ENCODE measurements at regions not wholly inside any gene's neighbourhood (a gene's known extent, or its start where the extent isn't known, plus 50 kb on each side); places are given as distances from the start of the nearest gene placed in this dataset.
"Not testable (repeated sequence)": the region's sequence is repeated elsewhere in the genome, so short reads cannot be mapped to it uniquely, and the experiment has no call there.

DNA sequence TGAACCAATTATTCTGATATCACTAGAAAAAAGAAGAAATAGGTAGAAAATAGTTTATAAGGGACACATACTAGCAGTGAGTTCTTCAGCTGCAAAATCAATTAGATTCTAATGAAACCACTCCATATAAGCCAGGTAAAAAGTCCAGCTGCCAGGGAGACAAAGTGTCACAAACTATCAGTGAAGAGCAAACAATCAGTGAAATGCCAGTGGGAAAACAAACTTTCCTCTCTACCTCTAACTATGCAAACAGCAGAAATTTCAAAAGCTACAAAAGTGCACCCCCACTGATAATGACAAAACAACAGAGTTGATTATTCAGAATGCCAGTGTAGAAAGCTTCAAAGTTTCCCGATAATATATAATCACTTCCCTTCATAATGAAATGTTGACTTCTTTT, 637.2 kb upstream of the ITGA1 start:
- Histone ChIP-seq H4K91ac (ENCODE audit: insufficient read depth, low read depth, low read length) (no peak overlapping the region), H3K14ac (replicated peaks; ENCODE audit: low read depth, low read length) (no peak overlapping the region), H3K9me1 (ENCODE audit: insufficient read depth, low read length) (no peaks in the 10 kb centered on the region), H4K8ac (ENCODE audit: low read depth in 2 of 2, low read length in 2 of 2) (no peak overlapping the region), H2AK5ac (ENCODE audit: low read depth, low read length) (no peak overlapping the region), H3K9ac (ENCODE audit: low read depth, low read length) (no peak overlapping the region), H3K23ac (ENCODE audit: low read depth, low read length) (no peak overlapping the region), H3K4ac (ENCODE audit: low read depth, low read length) (no peak overlapping the region), H2AK9ac (replicated peaks; ENCODE audit: low read depth, low read length, poor library complexity) (no peak overlapping the region), H3K27ac (ENCODE audit: insufficient read depth, low read length) (no peak overlapping the region), H2BK15ac (ENCODE audit: low read depth, low read length) (no peak overlapping the region), H3K4me3 (ENCODE audit: insufficient read depth, low read depth, low read length) (no peak overlapping the region), H3K18ac (ENCODE audit: low read depth, low read length) (no peak overlapping the region), H3K9me3 (ENCODE audit: control insufficient read depth, insufficient read depth, low read length) (no peaks in the 10 kb centered on the region), H3K4me2 (ENCODE audit: low read depth, low read length) (no peak overlapping the region), H3K27me3 (ENCODE audit: control insufficient read depth, insufficient read depth, low read length) (no peaks in the 10 kb centered on the region), H4K5ac (ENCODE audit: low read depth, low read length) (no peak overlapping the region), H2AFZ (replicated peaks; ENCODE audit: low read length, poor library complexity) (no peak overlapping the region), H3K36me3 (ENCODE audit: control insufficient read depth, insufficient read depth, low read length) (no peaks in the 10 kb centered on the region), H2BK5ac (ENCODE audit: low read depth, low read length, poor library complexity, severe bottlenecking) (no peak overlapping the region), H3K56ac (ENCODE audit: extremely low read depth, insufficient read depth, low read length) (no peak overlapping the region), H3K79me1 (ENCODE audit: low read depth in 1 of 2, low read length in 2 of 2) (no peaks in the 10 kb centered on the region), H2BK120ac (ENCODE audit: low read depth, low read length) (no peak overlapping the region), H4K20me1 (ENCODE audit: insufficient read depth, low read length) (no peaks in the 10 kb centered on the region), H2BK20ac (ENCODE audit: low read depth, low read length) (no peak overlapping the region), H3K4me1 (ENCODE audit: control insufficient read depth, insufficient read depth, low read length) (no peaks in the 10 kb centered on the region)
- intact Hi-C loops (cut with micrococcal nuclease) = no loop called here
- TF ChIP-seq MAFK (IDR thresholded peaks at IDR 0.05; ENCODE audit: low read depth, low read length) = no peak
- TF ChIP-seq BHLHE40 (IDR thresholded peaks at IDR 0.05; ENCODE audit: low read depth, low read length) = no peak
- no peak for TF ChIP-seq FOS (IDR thresholded peaks at IDR 0.05; ENCODE audit: low read depth, low read length)
- no peak for TF ChIP-seq MXI1 (IDR thresholded peaks at IDR 0.05; ENCODE audit: borderline replicate concordance, low read depth, low read length)
- no peak for TF ChIP-seq RFX5 (IDR thresholded peaks at IDR 0.05; ENCODE audit: low read depth, low read length)
- TF ChIP-seq CEBPB (IDR thresholded peaks at IDR 0.05; ENCODE audit: low read depth, low read length) = no peak
- no peak for TF ChIP-seq POLR2A (IDR thresholded peaks at IDR 0.05; ENCODE audit: low read depth, low read length)
- TF ChIP-seq MAZ (IDR thresholded peaks at IDR 0.05; ENCODE audit: borderline replicate concordance, low read depth, low read length) = no peak
- TF ChIP-seq NFE2L2 (IDR thresholded peaks at IDR 0.05; ENCODE audit: low read depth, low read length) = no peak
- no peak for TF ChIP-seq CHD1 (IDR thresholded peaks at IDR 0.05; ENCODE audit: low read depth, low read length)
- no peak for TF ChIP-seq RCOR1 (IDR thresholded peaks at IDR 0.05; ENCODE audit: insufficient replicate concordance, low read length)
- WGBS, 2 experiments (ENCODE audit: extremely low coverage in 2 of 2, insufficient read length in 1 of 2) = no CpG with 5 or more reads among the region's 1 CpG
- no TSS peak for BruUV-seq (replicated peaks)
- ATAC-seq (ENCODE audit: low read depth) = no peak
- in situ Hi-C loops (cut with MboI; ENCODE audit: low sequenced_read_pairs) = no loop called here
- ChIA-PET POLR2A (ENCODE audit: unreplicated experiment) (interaction anchor here (0.6 kb wide), 1 partner anchor 122 kb away, joined by 4 read pairs; no protein-coding TSS in a partner anchor), CTCF (interaction anchor here (1.1 to 1.5 kb wide), 2 partner anchors 11 to 30 kb away, joined by 3 read pairs; no protein-coding TSS in a partner anchor)
- dilution Hi-C loops (cut with HindIII; ENCODE audit: low sequenced_read_pairs, unreplicated experiment) = no loop called here
- no peak for DNase-seq

DNA sequence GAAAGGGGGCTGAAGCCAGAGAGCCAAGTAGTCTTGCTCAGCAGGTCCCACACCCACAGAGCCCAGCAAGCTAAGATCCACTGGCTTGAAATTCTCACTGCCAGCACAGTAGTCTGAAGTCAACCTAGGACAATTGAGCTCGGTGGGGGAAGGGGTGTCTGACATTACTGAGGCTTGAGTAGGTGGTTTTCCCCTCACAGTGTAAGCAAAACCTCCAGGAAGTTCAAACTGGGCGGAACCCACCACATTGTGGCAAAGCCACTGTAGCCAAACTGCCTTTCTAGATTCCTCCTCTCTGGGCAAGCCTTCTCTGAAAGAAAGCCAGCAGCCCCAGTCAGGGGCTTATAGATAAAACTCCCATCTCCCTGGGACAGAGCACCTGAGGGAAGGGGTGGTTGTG, 630.9 kb upstream of the ITGA1 start:
- H3K9ac ChIP-seq (ENCODE audit: low read depth, low read length); H3K4me3 ChIP-seq (ENCODE audit: insufficient read depth, low read depth, low read length); BruUV-seq (replicated peaks); CTCF ChIA-PET; H3K9me1 ChIP-seq (ENCODE audit: insufficient read depth, low read length); H2BK5ac ChIP-seq (ENCODE audit: low read depth, low read length, poor library complexity, severe bottlenecking); H3K79me1 ChIP-seq (ENCODE audit: low read depth in 1 of 2, low read length in 2 of 2); DNase-seq; H3K23ac ChIP-seq (ENCODE audit: low read depth, low read length); H3K4ac ChIP-seq (ENCODE audit: low read depth, low read length); intact Hi-C loops (cut with micrococcal nuclease); ATAC-seq (ENCODE audit: low read depth); H3K4me2 ChIP-seq (ENCODE audit: low read depth, low read length); H2BK15ac ChIP-seq (ENCODE audit: low read depth, low read length); H4K8ac ChIP-seq (ENCODE audit: low read depth in 2 of 2, low read length in 2 of 2); H3K18ac ChIP-seq (ENCODE audit: low read depth, low read length); dilution Hi-C loops (cut with HindIII; ENCODE audit: low sequenced_read_pairs, unreplicated experiment); H3K36me3 ChIP-seq (ENCODE audit: control insufficient read depth, insufficient read depth, low read length); H2AK9ac ChIP-seq (replicated peaks; ENCODE audit: low read depth, low read length, poor library complexity); H4K5ac ChIP-seq (ENCODE audit: low read depth, low read length); POLR2A ChIA-PET (ENCODE audit: unreplicated experiment); H2BK20ac ChIP-seq (ENCODE audit: low read depth, low read length); H3K27me3 ChIP-seq (ENCODE audit: control insufficient read depth, insufficient read depth, low read length); H3K14ac ChIP-seq (replicated peaks; ENCODE audit: low read depth, low read length); H2BK120ac ChIP-seq (ENCODE audit: low read depth, low read length); H3K27ac ChIP-seq (ENCODE audit: insufficient read depth, low read length); H4K91ac ChIP-seq (ENCODE audit: insufficient read depth, low read depth, low read length); H3K56ac ChIP-seq (ENCODE audit: extremely low read depth, insufficient read depth, low read length); H2AFZ ChIP-seq (replicated peaks; ENCODE audit: low read length, poor library complexity); H2AK5ac ChIP-seq (ENCODE audit: low read depth, low read length); in situ Hi-C loops (cut with MboI; ENCODE audit: low sequenced_read_pairs); H3K4me1 ChIP-seq (ENCODE audit: control insufficient read depth, insufficient read depth, low read length); H3K9me3 ChIP-seq (ENCODE audit: control insufficient read depth, insufficient read depth, low read length); H4K20me1 ChIP-seq (ENCODE audit: insufficient read depth, low read length): not testable (repeated sequence)
- WGBS, 2 experiments (ENCODE audit: extremely low coverage in 2 of 2, insufficient read length in 1 of 2) = no CpG with 5 or more reads among the region's 2 CpGs

Data from IMR-90 (cell line).